AG20443 (cell line): ENCODE measurements at regions not wholly inside any gene's neighbourhood (a gene's known extent, or its start where the extent isn't known, plus 50 kb on each side); places are given as distances from the start of the nearest gene placed in this dataset.
"Not testable (repeated sequence)": the region's sequence is repeated elsewhere in the genome, so short reads cannot be mapped to it uniquely, and the experiment has no call there.

ENCODE experiments used
- DNase-seq: peaks from one replicate; pipeline ENCODE4 v3.0.0; 2012; ENCODE audit warnings: low spot score, mixed read lengths

DNA sequence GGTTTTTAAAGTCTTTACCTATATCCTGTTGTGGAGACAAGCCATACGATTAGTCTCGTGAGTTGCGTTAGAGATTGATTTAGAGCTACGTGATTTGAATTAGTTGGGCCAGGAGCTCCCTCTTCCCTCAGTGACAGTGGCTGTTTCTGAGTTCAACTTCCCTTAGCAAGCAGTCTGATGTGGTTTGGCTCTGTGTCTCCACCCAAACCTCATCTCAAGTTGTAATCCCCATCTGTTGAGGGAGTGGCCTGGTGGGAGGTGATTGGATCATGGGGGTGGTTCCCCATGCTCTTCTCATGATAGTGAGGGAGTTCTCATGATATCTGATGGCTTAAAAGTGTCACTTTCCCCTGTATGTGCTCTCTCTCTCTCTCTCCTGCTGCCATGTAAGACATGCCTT lies 192.9 kb upstream of the PTGFR start:
- no peak for DNase-seq

DNA sequence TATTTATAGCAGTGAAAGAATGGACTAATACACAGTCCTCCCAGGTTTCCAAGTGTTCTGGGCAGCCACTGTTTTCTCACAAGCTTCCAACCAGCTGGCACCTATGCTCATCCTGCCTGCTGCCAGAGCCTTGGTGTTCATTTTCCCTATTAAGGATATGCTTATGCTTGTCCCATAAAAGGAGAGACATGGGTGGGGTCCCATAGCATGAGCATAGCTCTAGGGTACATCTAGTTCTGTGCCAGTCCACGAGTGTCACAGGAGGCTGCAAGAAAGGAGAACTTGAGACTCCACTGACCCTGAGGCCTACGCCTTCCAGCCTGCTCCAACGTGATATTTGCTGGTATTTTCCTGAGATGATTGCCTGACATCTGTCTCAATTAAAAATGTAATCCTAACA lies 192.4 kb upstream of the PTGFR start:
- DNase-seq = no peak

DNA sequence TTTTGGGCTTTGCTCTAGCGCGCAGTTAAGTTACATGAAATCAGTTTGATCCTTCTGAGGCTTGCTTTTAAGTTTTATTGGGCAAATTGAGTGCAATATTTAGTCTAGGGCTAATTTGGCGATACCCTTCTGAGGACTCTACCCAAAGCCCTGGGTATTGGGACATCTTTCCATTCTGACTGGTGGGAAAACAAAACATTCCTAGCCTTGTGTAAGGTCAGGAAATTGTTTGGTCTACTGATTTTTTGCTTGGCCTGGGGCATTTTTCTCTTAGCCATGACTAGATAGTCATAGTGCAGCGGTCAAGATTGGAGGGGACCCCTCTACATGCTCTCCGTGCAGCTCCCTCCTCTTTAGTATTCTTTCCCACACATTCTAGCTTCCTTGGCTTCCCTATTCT lies 189.6 kb upstream of the PTGFR start:
- no peak for DNase-seq

DNA sequence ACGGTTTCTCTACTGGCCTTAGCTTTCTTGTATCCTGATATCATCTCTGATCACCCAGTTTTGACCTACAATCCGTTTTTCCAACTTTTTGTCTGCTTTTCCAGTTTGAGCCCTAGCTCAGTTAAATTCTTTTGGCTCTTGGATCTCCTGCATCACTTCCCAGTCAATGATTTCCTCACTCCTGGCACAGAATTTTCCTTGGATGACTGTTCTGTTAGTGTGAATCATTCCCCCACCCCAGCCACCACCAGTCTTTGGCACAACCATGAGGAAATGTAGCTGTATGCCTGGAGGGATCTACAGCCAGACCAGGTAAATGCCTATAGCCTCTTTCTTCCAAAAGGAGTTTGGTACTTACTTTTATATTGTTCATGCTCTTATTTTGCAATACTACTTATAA lies 187.2 kb upstream of the PTGFR start:
- DNase-seq = peak; percentile 91

DNA sequence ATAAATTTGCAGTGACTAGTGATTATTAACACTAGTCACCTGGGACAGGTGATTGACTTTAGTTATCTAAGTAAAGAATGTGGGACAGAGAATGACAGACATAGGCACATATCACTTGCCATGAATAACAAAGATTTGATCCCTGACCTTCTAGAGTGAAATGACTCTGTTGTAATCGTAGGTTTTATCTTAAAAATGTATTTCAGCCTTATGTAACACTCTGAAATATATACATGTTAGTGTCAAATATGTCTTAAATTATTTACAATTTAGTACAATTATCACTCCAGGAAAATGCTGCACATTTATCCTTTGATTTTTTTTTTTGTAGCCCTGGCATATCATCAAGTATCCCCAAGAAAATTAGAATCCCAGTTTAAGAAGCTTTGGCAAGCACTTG lies 186.4 kb upstream of the PTGFR start:
- no peak for DNase-seq

DNA sequence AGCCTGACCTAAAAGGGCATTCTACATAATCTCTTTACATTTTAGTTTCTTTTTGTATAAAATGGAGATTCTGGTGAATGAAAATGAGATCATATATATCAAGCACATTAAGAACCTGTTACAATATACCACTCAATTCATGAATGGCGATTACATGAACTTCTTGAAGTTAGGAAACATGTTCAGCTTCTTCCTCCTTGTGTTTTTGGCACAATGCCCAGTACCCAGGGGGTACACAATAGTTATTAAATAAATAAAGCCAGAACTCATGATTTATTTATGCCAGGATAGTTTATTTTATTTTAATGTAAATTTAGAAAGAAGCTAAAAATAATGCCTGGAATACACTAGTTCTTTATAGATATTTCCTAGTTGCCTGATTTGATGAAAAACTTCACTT lies 186.0 kb upstream of the PTGFR start:
- DNase-seq = no peak

DNA sequence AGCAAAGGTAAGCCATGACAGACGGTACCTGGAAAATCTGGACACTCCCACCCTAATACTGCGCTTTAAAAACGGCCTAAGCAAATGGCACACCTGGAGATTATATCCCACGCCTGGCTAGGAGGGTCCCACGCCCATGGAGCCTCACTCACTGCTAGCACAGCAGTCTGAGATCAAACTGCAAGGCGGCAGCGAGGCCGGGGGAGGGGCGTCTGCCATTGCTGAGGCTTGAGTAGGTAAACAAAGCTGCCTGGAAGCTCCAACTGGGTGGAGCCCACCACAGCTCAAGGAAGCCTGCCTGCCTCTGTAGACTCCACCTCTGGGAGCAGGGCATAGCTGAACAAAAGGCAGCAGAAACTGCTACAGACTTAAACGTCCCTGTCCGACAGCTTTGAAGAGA lies 180.5 kb upstream of the PTGFR start:
- DNase-seq = not testable (repeated sequence)

DNA sequence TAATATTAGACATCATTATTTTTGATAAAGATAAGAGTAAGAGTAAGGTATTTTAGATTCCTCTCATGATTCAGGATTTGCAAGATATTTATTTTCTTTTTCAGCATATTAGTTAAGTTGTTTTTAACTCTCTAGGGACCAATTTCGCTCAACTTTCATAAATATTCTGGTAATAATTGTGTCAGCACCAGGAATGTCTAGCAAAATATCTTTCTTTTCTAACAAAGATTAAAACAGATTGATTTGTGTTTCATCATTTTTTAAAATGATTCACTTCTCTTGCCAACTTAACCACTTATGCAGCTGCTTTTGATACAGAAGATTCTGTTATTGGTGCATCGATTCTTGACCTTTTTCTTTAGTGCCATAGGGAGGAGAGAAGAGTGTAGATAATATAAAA lies 172.8 kb upstream of the PTGFR start:
- DNase-seq = no peak

DNA sequence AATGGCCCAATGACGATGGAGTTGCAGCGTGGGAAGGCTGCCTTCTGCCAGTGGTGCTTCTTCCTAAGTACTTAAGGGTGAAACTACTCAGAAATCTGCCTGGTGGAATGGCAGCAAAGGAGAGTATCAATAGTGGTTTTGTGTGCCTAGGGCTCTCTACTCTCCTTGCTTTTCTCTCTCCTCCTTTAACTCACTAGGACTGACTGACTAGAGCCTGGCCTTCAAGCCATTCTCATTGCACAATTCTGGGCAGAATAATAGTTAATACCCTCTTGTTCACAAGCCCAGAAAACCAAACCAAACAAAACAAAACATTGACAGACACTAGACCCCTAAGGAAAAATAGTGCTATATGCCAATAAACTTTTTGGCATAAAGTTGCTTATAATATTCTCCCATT lies 171.2 kb upstream of the PTGFR start:
- DNase-seq = no peak

DNA sequence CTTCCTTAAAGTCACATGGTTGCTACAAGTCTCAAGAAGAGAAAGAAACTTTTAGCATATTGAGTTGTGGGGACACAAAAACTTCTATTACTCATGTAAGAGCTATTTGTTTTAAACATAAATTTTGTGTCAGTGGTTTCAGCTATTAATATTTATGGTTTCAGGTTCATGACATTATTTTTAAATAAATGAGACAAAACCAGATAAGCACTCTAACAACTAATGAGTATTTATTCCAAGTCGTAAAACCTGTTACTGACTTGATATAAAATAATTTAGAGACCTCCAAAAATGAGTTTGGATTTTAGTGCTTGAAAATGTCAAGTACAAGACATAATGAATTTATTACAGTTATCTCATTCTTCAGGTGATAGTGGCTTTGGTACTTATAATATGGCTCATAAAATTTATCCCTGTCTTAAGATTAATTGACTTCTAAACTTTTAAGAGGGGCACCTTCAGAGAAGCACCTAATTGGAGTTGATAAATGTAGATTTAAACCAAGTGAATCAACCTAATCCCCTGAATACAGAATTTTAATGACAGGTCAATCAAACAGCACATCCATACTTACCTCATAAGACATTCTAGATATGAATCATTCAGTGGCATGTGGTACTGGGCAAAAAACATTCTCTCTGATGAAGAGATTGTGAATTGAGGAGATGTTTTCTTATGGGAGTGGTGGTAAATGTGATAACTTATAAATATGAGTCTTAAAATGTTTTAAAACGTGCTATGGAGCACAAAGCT lies 167.7 kb upstream of the PTGFR start:
- no peak for DNase-seq

DNA sequence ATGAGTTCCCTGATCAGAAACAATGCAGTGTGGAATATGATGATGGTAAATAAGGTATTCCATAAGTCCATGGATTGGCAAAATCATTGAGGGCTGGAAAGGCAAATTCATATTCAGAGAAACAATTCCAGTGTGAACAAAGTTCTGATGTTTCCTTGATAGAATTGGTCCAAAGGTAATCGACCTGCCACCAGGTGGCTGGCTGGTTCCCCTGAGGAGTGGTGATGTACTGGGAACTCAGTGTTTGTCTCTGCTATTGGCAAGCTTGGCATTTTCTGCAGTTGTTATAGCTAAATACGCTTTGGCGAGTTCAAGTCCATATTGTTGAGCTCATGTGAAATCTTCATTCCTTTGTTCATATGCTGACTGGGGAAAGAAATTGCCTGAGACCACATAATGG lies 165.5 kb upstream of the PTGFR start:
- DNase-seq = no peak

DNA sequence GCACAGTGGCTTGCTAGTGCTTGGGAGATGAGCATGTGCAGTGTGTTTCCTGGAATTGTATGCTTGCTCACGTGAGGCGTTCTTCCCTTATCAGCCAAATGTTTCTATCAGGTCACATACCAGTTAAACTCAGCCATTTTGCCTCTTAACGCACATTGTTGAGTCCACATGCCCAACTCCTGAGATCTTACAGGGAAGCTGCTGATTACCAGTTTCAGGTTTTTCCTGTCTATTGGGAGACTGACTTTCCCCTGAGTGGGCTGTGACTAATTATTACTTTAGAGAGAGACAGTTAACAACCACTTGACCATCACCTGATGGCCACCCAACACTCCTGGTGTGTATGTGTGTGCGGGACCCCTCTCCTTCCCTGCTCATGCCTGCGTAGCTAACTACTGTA lies 161.3 kb upstream of the PTGFR start:
- no peak for DNase-seq

DNA sequence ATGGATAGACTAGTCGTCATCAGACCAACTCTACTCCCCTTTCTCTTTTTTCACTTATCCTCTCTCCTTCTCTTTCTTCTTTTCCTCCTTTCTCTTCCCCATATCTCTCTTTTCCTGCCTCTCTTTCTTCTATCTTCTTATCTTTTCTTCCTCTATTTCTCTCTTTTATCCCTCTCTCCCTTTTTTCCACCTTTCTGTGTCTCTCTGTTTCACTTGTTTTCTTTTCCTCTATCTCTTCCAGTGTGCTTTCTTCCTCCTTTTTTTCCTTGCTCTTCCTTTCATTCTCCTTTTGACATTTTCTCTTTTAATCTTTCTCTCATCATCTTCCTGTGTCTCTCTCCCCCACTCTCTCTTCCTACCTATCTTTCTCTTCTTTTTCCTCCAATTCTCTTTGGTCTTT lies 159.0 kb upstream of the PTGFR start:
- DNase-seq = no peak

DNA sequence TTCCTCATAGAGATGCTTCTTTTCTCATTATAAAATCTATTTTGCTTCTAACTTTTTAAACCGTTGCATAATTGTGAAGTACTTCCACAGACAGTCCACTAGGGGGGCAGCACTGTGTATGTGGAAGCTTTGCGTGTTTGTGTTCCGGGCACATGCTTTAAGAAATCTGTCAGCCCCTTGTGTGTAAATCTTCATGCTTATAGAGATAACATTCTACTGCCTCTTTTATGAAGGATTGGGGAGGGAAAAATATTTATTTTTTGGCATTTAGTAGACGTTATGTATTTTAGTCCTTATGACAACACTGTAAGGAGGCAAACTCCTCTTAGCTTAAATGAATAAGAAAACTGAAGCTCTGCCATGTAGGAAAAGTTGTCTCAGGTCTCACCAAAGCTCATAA lies 157.3 kb upstream of the PTGFR start:
- DNase-seq = peak; percentile 22

DNA sequence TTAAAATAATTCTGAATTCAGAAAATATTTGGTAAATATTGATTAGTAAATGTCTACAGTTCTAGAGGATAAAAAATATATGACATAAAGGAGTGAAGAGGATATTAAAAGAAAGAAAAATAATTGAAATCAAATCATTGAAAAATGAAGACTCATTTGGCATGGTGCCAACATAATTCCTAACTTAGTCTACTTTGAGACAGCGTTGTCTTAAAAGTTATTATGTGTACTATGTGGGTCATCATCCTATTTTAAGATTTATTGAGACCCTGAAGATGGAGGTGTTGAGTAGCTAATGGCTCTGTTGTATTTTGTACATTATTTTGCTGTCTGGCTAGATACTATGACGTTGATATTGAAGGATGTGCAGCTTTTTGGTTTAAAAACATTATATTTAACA lies 156.7 kb upstream of the PTGFR start:
- DNase-seq = no peak

DNA sequence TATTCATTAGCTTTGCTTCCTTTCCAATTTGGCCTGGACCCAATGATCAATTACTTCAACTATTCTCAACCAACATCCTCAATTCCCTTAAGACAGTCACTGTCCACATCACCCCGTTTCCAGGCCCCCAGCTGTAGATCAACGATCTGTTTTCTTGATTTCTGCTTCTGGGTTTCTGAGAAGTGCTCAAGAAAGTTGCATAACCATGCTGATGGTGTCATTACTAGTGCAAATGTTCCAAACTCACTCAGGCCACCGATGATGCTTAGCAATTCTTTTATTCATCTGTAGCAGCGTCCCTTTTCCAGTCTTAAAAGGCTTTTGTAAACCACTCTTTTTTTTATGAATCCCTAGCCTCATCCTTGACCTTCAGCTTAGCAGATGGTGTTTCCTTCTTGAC lies 155.8 kb upstream of the PTGFR start:
- peak; percentile 32 for DNase-seq

DNA sequence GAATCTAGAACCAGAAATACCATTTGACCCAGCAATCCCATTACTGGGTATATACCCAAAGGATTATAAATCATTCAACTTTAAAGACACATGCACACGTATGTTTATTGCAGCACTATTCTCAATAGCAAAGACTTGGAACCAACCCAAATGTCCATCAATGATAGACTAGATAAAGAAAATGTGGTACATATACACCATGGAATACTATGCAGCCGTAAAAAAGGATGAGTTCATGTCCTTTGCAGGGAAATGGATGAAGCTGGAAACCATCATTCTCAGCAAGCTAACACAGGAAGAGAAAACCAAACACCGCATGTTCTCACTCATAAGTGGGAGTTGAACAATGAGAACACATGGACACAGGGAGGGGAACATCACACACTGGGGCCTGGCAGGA lies 154.0 kb upstream of the PTGFR start:
- not testable (repeated sequence) for DNase-seq

DNA sequence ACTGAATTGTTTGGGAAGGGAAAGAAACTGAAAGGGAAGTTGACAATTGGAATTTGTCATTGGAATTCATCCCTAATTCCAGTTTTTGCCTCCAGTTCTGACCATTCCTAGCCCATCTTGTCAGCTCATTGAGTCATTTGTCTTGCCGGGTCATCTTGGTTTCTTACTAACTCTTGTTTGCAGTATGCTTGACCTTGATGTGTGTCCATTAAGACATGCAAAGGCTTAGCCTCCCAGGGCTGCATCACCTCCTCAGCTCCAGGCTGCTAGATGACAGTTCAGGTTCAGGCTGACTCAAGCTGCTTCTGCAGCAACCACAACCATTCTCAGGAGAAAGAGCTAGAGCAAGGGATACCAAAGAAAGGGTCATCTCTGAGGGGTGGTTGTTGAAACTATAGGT lies 151.3 kb upstream of the PTGFR start:
- DNase-seq = peak; percentile 37

DNA sequence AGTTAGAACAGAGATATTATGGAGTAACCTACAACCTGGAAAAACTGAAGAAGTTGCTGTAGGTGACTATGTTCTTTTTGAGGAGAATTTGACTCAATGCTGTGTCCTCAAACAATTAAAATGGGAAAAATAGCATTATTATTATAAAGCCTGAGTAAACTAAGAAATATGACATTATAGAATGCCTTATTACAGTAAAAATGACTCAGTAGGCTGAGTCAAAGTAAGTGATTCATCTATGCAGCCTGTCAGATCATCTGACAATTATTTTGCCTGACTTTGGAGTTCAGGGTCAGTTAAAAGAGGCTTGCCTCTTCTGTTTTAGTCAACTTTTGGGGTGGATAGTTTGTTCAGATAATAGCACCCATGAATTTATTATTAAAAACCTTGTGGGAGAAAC lies 150.8 kb upstream of the PTGFR start:
- peak; percentile 58 for DNase-seq

DNA sequence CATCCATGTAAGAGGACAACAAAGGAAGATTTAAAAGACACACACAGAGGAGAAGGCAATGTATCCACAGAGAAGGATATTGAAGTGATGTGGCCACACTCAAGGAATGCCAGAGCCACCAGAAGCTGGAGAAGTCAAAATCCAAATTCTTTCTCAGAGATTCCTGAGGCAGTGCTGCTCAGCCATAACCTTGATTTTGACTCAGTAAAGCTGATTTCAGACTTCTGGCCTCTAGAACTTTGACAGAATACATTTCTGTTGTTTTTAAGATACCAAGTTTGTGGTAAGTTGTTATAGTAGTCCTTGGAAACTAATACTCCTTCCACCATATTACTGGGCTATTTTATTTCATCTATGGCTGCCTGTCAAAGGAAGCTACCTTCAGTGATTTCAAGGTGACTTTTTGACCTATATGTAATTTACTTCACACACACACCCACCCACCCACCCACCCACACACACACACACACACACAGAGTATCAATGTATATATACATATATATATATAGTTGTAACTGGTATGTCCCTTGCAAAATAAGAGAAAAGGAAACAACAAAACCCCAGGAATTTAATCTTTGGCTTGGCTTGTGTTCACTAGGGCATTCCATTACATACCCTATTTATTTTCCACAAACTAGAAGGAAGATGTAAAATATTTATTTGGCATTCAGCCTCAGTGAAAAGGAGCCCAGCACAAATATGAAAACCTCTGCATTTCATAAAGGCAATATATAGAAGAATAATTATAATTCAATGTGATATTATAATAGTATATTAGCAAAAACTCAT lies 142.1 kb upstream of the PTGFR start:
- no peak for DNase-seq

DNA sequence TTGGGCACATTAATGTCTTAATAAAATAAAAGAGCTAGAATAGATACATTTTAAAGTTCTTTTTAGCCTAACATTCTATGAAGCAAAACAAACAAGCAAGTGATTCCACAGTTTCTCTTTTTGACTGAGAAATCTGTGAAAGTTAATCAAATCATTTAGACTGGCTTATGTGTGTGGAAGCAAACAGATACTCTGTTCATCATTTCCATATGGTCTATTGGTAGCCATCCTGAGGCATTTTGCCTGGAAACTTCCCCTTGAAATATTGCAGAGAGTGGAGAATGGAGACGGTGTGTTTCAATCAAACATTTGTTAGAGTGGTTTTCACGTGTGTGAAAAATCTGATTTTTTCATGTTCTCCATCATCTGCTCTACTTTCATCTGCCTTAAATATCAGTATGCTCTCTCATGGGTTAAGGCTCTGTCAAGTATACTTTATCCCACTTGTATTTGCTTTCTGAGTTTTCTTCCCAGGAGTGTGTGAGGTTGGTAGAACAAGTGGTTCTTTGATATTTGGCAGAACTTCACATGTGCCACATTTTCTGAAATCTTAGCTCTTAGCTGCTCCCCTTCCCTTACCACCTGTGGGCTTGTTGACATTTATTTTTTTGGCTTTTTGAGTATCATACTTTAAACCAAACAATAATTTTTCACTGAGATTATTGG lies 139.1 kb upstream of the PTGFR start:
- DNase-seq = no peak

DNA sequence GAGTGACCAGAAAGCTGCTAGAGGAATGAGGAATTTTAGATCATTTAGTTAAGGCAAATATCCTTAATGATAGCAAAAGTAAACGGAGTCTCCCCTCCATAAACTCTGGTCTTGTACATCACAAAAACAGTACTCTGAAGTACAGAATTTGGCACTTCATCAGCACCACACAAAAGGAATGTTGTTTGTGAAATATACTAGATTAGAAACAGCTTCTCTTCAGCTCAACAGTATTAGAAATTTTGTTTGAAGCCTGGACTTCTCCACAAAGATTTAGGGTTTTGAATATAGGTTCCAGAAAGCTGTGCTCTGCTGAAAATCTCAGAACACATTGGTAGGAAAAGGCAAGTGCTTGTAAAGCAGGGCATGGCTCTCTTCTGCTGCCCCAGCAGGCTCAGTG lies 135.1 kb upstream of the PTGFR start:
- DNase-seq = peak; percentile 25

DNA sequence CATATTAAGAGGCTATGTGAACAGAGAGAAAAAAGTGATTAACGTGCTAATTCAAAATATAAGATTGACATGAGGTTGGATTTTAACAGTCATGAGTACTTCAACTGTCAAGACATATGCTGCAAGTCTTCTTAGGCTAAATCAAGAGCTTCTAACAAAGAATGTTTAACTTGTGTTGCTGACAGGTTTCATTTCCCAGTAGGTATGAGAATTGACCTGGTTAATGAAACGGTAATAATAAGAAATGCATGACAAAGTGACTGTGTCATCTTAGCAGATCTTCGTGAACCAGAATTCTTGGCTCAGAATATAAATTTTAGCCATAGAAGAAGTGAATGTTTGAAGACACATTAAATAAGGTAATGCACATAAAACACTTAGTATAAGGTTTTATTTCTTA lies 132.6 kb upstream of the PTGFR start:
- DNase-seq = no peak
